ENCODE measurements at regions not wholly inside any gene's neighbourhood (a gene's known extent, or its start where the extent isn't known, plus 50 kb on each side); places are given as distances from the start of the nearest gene placed in this dataset. TPM values are rescaled to one million over a fixed set of nuclear protein-coding genes. Genes with fewer than 3 reads are reported as not detected.
"Not testable (repeated sequence)": the region's sequence is repeated elsewhere in the genome, so short reads cannot be mapped to it uniquely, and the experiment has no call there.

GRCh38 chr6:106723419-106723818 lies 94.0 kb downstream of the QRSL1 start:
- H3K27me3 ChIP-seq (ENCODE audit: control insufficient read depth in 2 of 2, insufficient read depth in 2 of 2, low read length in 2 of 2); H4K20me1 ChIP-seq (replicated peaks; ENCODE audit: control insufficient read depth, insufficient read depth, low read length); H3K79me2 ChIP-seq (ENCODE audit: control insufficient read depth, insufficient read depth, low read length); intact Hi-C loops (cut with micrococcal nuclease); H2AFZ ChIP-seq (ENCODE audit: low read depth, low read length); H3K36me3 ChIP-seq (ENCODE audit: control insufficient read depth, insufficient read depth, low read length); H3K4me3 ChIP-seq; BruUV-seq (replicated peaks); H3K9me1 ChIP-seq (ENCODE audit: control insufficient read depth, insufficient read depth, low read length); ATAC-seq; H3K9ac ChIP-seq (ENCODE audit: insufficient read depth in 1 of 2, low read depth in 2 of 2, low read length in 2 of 2); POLR2A ChIA-PET; H3K9me3 ChIP-seq (replicated peaks; ENCODE audit: control insufficient read depth, insufficient read depth, low read depth, low read length); H3K4me1 ChIP-seq (replicated peaks in 1 of 2; ENCODE audit: control insufficient read depth in 2 of 2, insufficient read depth in 2 of 2, low read length in 2 of 2); H3K27ac ChIP-seq (ENCODE audit: extremely low read depth, low read depth, low read length); CTCF ChIA-PET (ENCODE audit: low intra/inter-chr PET ratio); FAIRE-seq; H3K4me2 ChIP-seq (ENCODE audit: insufficient read depth, low read length); DNase-seq (ENCODE audit: extremely low read depth in 1 of 4, low spot score in 3 of 4); in situ Hi-C loops (cut with MboI): not testable (repeated sequence)
- 43% methylated on average over 2 of the region's 2 CpGs for WGBS (ENCODE audit: insufficient coverage, low coverage, missing lambda C conversion rate)
- 0 out of 2 replicates have a peak, but pooled peaks have one; percentile 33 for TF ChIP-seq ZNF121 (CRISPR knock-in tag; conservative IDR thresholded peaks at IDR 0.05)

- H3K4me2 ChIP-seq (ENCODE audit: insufficient read depth, low read length); ATAC-seq; H3K9me3 ChIP-seq (replicated peaks; ENCODE audit: control insufficient read depth, insufficient read depth, low read depth, low read length); H3K4me1 ChIP-seq (replicated peaks in 1 of 2; ENCODE audit: control insufficient read depth in 2 of 2, insufficient read depth in 2 of 2, low read length in 2 of 2); H3K27me3 ChIP-seq (ENCODE audit: control insufficient read depth in 2 of 2, insufficient read depth in 2 of 2, low read length in 2 of 2); FAIRE-seq; CTCF ChIA-PET (ENCODE audit: low intra/inter-chr PET ratio); H4K20me1 ChIP-seq (replicated peaks; ENCODE audit: control insufficient read depth, insufficient read depth, low read length); H2AFZ ChIP-seq (ENCODE audit: low read depth, low read length); H3K4me3 ChIP-seq; H3K9me1 ChIP-seq (ENCODE audit: control insufficient read depth, insufficient read depth, low read length); DNase-seq (ENCODE audit: extremely low read depth in 1 of 4, low spot score in 3 of 4); POLR2A ChIA-PET; H3K27ac ChIP-seq (ENCODE audit: extremely low read depth, low read depth, low read length); BruUV-seq (replicated peaks); H3K9ac ChIP-seq (ENCODE audit: insufficient read depth in 1 of 2, low read depth in 2 of 2, low read length in 2 of 2); H3K36me3 ChIP-seq (ENCODE audit: control insufficient read depth, insufficient read depth, low read length); H3K79me2 ChIP-seq (ENCODE audit: control insufficient read depth, insufficient read depth, low read length); intact Hi-C loops (cut with micrococcal nuclease); in situ Hi-C loops (cut with MboI): not testable (repeated sequence)
- WGBS (ENCODE audit: insufficient coverage, low coverage, missing lambda C conversion rate): 0% methylated on average over 2 of the region's 4 CpGs
Measured at GRCh38 chr6:106721189-106721588, 91.8 kb downstream of the QRSL1 start.

MicroRNAs encoded in the stretch of these regions (microRNA counts, 767-probe panel; counts per million panel counts)
- microRNA hsa-miR-587: 1,344 counts per million, percentile 32 among the panel's probes with 10 or more counts

Small RNA genes lying in the stretch of these regions (microRNA-seq; reads per million reads assigned to microRNA genes)
- gene MIR587 (ENCODE audit: borderline microRNAs expressed): not detected

Small RNA genes lying in the stretch of these regions (small RNA-seq; reads per million reads assigned to genes)
- gene MIR587 (not detected), gene RNU6-117P (not detected)

All from K562 (cell line).